ENCODE measurements at regions not wholly inside any gene's neighbourhood (a gene's known extent, or its start where the extent isn't known, plus 50 kb on each side); places are given as distances from the start of the nearest gene placed in this dataset.

DNA sequence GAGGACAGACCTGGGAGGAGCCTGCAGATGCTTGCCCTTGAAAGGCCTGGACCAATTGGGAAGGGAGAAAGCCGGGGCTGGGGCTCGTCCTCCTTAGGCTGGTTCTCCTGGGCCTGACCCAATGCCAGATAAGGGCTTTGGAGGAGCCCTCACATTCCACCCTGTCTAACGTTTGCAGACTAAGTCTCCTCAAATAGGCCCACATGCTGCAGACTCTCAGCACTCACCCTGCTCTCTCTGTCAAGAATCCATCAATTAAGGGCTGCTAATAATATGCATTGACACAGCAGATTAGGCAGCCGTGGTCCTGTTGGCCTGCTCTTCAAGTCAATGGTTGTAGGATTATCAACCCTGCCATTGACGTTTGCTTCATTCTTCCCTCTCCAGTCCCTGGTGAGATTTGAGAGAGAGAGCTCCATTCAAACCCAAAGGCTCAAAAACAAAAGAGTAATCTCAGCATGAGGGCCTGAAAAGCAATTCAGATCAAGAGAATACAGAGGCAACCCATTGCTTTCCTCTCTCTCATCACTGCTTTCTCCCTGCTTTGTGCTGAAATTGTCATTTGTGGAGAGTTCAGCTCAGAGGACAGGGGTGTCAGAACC is 167.6 kb downstream of the INSIG2 start:
- DNase-seq: no peak

DNA sequence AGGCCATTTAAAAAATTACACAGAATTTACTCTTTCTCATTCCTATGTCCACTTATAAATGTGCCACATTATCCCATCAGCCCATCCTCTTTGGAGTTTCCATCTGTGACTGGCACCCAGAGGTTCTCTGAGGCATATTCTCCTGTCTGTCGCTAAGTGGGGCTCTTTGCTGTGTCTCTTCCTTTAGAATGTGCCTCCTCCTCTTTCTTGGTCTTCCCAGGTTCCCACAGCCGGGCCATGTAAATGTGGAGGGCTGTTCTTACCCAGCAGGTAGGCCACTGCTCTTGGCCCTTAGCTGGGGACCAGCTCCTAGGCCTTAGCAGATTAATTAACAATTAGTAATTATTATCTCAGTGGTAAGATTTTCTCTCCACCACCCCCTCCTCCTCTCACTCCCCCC is 167.0 kb downstream of the INSIG2 start:
- no peak for DNase-seq

DNA sequence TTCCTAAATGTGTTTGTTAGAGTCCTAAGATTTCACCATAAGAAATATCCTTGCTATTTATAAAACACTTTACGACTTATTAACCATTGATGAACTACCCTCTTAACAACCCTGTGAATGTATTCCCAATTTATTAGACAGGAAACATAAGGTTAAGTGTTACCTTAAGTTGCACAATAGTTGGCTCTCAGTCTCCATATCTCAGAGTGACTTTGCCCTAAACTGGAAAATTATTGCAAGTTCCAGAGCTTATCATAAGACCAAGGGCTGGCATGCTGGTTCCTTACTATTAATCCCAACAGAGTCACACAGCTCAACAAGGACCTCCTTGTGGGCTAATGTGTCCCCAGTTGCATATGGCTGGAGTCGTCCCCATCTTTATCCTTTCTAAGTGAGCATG is 165.8 kb downstream of the INSIG2 start:
- DNase-seq: no peak

DNA sequence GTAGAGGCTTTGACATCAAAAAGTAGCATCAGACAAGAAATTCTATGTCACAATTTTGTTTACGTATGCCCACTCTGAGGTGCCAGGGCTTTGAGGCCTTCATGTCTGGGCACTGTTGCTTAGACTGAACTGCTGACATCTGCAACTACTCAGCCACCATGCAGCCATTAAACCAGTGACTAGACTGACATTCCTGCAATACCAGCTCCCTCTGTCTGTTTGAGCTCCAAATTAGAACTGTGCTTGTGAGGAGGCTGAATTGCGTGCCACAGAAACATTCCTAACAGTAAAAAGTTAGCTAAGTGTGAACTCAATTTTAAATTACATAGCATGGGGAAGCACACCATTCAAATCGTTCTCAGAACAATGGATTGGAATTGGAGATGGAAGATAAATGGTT is 163.2 kb downstream of the INSIG2 start:
- DNase-seq: no peak

DNA sequence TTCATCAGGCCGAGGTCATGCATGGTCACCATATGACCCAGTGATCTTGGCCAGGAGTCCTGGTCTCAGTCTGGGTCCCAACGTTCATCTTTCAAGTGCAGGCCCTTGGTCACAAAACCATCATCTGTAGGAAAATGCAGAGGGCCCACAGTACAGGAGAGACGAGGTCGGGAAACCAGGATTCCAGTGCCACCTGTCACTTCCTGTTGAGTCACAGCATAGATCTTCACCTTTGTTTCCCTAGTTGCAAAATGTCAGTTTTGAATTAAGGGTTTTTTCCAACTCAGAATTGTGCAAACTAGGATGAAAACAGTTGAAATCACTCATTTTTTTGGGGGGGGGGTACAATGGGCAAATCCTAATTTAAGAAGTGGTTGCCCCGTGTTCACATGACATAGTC is 162.2 kb downstream of the INSIG2 start:
- no peak for DNase-seq

DNA sequence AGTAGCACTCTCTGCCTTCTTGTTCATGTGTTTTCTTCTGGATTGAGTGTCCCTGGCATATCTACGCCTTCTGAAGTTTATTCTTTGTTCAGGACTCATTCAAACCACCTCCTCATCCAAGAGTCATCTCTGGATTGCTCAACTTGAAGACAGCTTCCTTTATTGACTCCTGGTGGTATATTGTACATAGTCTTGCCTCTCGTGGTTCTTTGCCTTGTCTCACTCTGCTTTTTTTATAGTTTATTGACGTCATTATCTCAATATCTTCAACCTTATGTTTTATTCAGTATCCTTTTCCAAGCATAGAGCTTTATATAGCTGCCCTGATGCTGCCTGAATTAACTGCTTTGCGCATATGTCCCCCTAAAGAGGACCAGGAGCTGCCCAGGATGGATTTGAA is 161.7 kb downstream of the INSIG2 start:
- DNase-seq: no peak

DNA sequence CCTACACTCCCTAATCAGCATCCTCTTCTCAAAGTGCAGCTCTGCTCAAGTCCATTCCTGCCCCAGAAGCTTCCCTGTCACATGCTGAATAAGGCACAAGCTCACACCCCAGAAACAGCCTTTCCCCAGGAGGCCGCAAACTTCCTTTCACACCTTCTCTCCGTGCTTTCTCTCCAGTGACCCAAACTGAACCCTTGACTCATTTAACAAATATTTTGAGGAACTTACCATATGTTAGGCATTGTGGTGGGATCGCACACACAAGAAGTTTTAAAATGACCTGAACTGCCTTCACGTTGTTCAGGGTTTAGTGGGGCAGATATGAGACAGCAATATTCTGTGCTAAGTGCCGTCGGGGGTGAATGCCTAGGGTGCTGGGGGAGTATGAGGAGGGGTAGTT is 161.3 kb downstream of the INSIG2 start:
- no peak for DNase-seq

DNA sequence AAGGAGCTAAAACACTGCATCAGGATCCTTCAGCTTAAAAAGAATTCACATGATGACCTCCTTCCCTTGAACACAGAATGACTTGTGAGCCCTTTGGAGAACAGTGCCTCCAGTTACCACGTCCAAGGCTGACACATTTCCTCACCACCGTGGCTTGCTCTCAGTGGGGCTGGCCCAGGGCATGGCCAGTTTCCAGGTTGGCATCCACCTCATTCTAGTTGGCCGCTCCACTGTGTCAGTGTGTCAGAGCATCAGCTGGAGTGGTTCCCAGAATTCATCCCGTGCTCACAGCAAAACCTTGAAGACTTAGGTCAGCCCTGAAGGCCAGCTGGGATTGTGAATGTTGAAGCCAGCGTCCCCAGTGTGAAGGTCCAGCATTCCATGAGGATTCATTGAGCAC is 158.5 kb downstream of the INSIG2 start:
- DNase-seq: no peak

DNA sequence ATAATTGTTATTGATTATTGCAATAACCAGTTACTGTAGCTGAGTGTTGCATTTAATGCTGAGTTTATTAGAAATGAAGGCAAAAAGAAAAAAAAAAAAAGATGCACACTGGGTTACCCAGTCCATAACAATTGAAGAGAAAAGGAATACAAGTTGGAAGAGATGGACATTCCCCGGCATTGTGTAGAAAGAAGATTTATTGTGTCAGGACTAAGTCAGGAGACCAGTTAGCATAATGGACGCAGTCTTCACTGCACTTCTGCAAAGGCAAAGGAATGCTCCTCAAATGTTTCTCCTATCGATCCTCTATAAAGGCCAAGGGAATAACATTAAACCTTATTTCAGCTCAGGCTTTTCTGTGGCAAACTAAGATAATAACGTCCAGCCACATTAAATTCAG is 157.8 kb downstream of the INSIG2 start:
- DNase-seq: no peak

DNA sequence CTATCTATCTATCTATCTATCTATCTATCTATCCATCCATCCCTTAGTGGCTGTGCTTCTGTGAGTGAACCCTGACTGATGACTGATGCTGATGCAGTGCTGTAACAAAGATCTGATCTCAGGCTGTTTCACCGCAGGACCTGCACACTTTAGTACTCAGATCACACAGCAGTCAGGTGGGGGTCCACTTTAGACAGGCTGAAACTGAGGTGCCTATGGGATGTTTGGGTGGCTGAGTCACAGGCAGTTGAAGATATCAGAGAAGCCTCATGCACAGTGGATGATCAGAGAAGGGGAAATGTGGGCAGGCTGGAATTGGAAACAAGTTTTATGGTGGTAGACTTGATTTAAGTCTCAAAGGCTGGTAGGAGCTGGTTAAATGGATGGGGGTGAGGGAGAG is 156.4 kb downstream of the INSIG2 start:
- no peak for DNase-seq

DNA sequence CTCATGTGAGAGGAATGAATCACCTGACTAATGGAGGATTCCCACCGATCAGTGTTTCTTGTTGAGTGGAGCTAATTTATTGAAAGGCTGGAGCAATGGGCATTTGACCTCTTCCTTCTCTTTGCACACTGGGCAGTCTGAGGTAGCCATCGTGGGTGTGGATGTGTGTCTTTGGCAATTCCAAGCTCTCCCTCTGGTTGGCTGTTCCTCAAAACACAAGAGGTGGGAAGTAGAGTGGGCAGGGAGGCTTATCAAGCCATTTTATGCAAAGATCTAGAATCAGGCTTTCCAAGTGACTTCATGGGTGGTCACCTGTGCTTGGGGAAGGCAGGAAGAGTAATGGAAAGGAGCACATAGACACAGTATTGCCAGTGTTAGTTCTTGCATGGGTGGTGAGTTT is 154.8 kb downstream of the INSIG2 start:
- DNase-seq: no peak

DNA sequence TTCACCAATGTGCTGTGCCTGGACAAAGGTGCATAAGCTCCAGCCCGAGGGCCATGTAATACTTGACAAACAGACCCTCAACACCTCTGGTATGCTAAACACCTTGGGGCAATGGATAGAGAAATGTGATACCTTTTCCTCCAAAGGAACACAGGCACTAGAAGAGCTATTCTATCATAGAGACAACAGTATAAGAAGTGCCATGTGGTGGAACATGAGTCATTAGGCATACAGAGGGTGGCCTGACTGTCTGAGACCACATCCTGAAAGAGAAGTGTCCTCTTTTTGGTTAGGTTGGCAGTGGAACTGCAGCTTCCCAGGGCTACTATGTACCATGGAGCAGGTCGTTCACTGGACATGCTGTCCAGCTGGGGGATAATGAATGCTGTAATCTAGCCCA is 153.9 kb downstream of the INSIG2 start:
- DNase-seq: no peak

DNA sequence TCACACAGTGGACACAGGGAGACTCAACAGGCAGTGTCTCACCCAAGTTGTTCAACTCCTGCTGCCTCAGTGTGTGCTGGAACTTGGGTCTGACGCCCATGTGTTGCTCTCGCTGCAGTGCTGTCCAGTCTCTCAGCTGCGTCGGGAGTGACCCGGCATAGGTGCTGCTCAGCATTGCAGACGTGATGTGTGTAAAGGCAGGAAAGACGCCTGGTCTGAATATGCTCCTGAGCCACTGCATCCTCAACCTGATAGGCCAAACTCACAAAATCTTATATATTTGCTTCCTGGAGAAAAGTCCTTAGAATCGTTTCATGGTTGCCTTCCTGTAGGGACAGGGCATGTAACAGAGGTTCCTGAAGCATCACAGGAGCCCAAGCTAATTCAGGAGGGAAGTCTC is 152.9 kb downstream of the INSIG2 start:
- no peak for DNase-seq

DNA sequence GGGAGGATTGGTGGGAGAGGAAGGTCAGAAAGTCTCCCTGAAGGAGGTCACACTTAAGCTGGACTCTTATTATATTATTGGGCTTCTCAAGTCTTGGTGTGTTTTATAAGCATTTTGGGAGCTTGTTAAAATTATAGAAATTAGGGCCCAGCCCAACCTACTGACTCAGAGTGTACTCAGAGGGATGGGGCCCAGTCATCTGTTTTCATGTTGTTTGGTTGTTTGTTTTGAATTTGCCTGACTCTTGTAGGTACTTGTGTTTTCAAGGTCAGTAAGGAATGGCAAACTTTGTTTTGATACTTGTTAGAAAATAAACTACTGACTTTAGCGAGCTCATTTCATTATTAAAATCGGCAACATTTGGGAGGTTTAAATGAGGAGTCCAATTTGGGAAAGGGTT is 152.0 kb downstream of the INSIG2 start:
- DNase-seq: no peak

DNA sequence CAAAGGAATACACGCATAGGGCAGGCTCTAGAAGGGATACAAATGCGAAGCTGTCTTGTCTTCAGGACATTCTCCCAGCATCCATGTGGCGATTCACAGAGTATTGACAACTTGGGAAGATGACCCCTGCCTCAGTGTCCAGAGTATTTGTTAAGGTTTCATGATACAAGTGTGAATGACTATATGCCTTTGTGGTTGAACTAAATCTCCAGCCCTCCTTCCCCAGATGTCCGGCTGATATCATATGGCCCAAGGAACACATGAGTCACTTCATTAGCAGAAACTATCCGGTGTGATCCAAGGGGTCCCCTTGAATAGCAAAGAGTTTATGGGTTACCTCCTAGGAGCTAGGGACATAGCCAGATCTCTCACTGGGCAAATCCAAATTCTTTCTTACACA is 151.0 kb downstream of the INSIG2 start:
- no peak for DNase-seq

DNA sequence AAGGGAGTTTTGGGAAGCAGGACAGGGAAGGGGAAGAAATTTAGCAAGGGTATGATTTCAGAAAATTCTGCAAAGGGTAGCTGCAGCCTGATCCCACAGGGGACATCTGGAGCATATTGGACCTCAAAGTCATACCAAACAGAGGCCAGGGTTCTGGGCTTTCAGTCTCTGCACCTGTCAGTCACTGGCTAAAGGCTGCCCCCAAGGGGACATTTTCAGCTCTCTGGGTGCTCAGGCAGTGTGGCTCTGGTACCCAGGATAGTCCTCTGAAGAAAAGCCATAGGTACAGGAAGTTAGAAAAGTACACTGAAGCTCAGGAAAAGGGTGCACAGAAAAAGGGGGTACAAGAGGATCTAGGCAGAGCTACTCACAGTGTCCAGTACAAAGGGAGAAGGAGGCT is 149.2 kb downstream of the INSIG2 start:
- no peak for DNase-seq

DNA sequence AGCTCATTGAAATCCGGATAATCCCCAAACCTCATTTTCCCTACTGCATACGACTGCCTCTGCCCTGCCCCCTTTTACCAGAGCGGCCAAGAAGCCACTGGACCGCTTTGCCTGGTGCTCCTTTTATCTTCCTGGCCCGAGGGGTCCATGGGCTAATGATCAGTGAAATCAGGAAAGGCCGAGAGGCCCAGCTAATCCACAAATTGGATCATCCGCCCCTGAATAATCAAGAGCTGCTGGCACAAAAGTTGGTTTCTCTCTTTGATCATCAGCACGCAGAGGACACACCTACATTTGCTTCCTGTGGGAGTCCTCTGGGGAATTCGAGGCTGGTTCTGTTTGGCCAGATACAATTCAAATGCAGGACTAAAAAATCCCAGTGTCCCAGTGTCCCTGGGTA is 144.5 kb downstream of the INSIG2 start:
- DNase-seq: no peak

DNA sequence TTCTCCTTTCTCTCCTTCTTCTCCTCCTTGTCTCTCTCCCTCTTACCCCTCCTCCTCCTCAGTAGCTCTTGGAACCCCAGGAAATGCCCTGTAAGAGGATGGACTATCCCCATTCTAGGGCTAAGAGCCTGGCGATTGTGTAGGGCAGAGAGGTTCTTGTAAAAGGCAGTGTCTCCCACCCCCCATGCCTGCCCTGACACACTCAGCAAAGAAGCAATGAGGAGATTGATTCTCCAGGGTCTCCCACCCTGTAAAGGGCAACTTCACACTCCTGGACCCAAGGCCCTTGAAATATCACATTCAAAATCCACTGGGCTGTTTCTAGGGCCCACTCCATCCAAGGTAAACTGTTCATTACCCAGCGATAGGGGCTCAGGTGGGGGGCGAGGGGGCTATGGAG is 144.1 kb downstream of the INSIG2 start:
- no peak for DNase-seq

DNA sequence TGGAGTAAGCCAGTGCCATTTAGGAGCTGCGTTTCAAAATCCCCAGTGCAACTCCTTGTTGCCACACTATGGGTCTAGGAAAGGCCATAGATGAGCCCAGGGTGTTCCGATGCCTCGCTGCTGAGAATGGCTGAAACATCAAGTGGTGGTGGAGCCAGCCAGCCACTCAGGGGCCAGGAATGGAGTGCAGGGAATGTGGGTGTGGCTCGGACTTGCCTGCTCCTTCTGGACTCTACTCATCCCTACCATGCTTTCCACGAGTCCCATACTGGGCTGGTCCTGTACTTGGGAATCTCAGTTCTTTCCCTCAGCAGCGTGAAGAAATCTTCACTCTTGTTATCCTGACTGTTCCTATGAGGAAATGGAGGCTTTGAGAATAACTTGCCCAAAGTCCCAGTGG is 143.5 kb downstream of the INSIG2 start:
- DNase-seq: no peak

DNA sequence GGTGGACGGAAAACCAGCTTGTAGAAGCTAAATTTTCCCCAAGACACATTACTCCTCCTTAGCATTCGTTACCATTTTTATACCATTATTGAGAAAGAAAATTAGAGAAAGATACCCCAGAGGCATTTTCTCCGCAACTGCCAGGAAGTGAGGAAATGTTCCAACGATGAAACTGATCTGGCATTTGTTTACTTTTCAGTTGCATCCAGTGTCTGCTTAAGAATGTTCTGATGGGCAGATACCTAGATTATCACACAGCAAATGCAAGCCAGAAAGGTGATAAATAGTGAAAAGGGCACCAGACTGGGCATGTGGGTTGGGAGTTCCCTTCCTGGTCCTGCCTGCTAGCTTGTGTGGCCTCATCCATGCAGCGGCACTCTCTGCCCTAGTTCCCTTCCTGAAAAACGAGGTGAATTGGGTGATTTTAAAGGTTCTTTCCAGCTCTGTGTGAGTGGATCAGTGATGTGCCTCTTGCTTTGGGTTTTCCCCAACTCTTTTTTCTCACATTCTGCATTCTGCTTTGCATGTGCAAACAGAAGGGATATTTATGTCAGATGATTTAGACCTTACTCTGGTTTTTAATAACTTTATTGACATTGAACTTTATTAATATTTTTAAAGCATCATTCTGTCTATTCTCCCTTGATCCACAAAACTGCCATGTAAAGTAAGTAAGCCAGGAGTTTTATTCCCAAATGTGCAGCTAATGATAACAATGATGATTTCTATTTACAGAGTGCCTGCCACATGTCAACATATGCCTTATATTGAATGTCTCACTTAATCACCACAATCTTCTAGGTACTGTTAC is 139.6 kb downstream of the INSIG2 start:
- DNase-seq: no peak

DNA sequence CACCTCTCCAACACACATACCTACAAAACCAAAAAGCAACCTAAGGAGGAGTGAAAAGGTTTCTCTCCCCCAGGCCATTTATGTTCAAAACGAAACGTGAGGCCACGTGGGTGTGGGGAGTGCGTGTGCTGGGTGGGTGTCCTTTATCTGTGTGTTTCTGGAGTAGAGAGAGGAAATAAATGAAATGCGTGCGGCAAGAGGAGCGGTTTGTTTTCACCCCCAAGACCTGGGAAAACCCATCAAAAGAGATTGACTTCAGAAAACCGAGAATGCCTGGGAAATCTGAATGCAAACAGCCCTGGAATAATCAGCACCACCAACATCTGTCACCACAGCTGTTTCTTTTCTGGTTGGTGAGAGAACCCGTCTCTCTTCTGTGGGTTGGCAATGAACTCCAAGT is 137.4 kb downstream of the INSIG2 start:
- no peak for DNase-seq

DNA sequence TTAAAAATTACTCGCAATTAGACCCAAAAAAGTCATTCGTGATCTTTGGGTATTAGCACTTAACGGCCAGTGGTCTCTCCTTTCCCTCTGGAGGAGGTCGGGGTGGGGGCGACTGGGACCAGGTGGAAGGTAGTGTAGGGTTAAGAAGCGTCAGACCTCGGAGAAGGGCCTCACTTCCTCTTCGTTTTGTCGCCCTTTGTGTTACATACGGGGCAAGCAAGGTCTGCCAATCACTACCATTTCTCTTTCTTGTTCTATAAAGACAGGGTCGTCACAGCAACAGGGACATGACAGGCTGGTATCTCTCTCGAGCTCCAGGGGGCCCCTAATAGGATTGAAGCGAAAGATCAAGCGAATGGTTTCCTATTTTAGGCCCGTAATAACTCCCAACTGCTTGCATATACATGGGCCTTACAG is 136.6 kb downstream of the INSIG2 start:
- no peak for DNase-seq

DNA sequence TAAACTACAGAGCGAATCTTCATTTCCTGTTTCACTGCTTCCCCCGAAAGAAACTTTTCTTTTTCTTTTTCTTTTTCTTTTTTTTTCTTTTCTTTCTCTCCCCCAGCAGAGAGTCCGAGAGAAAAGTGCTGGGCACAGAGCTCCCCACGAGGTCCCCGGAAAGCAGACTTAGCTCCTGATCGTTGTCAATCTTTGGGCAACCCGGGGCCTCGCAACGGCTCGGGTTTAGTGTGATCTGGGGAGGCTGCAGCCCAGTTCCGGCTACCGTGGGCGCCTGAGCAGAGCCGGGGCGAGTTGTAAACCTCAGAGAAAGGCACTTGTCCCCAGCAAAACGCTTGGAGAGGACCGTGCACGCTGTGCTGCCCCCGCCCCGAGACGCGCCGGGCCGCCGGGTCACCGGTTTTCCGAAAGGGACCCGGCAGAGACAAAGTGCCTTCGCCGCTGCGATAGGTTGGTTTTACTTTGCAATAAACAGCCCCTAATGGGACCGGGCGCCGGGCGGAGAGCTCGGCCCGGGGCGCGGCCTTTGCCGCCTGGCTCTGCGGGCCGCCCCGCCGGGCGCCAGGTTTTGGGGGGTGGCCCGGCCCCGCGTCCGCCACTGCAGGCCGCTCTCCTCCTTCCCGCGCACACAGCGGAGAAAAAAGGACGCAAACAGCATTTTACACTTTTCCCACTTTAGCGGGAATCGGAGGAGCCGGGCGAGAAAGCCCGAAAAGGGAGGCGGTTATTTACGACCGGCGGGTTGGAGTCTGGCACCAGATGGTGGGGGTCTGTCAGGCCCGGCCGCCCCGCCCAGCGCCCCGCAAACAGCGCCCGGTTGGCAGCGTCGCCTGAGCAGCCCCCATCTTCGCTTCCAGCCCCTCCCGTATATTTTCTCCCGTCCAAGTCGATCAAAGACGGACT is 136.0 kb downstream of the INSIG2 start:
- DNase-seq: peak; percentile 34

DNA sequence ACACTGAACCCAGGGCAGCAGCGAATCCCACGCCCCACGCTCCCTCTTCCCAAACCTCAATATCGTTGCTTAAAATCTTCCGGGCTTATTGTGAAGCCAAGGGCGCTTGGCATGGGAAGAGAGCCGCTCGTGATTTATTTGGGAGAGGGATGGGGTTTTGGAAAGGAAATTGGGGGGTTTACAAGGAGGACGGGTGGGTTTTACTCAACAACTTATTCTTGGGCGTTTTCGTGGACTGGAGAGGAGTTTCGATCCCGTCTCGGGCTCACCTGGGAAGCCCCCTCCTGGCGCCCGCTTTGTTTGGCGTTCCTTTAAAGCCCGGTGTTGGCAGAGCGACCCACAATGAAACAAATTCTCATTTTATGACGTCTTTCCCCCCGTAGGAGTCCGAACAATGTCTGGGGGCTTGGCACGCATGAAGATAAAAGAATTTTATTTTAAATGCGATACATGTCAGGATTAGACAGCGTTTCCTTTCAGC is 135.3 kb downstream of the INSIG2 start:
- no peak for DNase-seq

All from stimulated activated CD4-positive, alpha-beta T cell treated with anti-CD3 and anti-CD28 coated beads, Interleukin-4, amount 100 ng/mL, for 1 hour (primary cell).